ENCODE measurements at regions not wholly inside any gene's neighbourhood (a gene's known extent, or its start where the extent isn't known, plus 50 kb on each side); places are given as distances from the start of the nearest gene placed in this dataset.

DNA sequence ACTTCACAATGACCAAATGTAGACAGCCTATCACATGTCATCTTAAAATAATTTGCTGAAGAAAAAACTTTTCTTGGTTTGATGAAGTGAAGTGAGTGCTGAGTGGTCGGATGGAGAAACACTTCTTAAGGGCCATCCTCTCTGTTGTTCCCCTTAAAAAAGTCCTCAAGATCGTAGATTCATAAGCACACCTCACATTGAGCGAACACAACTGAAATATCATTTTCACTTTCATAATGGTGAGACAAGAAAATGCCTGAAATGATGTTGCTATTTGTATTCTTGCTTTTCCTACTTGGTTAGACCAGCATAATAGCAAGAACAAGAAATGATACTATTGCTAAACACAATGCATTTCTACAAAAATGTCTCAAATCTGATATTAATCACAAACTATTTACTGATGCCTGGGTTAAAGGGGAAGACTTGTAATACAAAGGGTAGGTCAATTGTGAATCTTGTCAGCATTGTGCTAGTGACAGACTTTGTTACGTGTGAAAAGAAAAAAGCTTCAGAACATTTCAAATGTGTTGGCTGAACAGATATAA lies 305.6 kb upstream of the NR3C2 start:
- H4K20me1 ChIP-seq (ENCODE audit: control insufficient read depth, insufficient read depth, low read depth, low read length) = no peaks in the 10 kb centered on the region
- no peaks in the 10 kb centered on the region for H3K4me1 ChIP-seq (ENCODE audit: control insufficient read depth, low read length)
- TF ChIP-seq EZH2phosphoT487 (IDR thresholded peaks at IDR 0.05; ENCODE audit: borderline replicate concordance, low read length) = no peak
- no peak for TF ChIP-seq CTCF (IDR thresholded peaks at IDR 0.05; ENCODE audit: low read depth, low read length, poor library complexity, severe bottlenecking)
- no peaks in the 10 kb centered on the region for H3K27me3 ChIP-seq (ENCODE audit: control insufficient read depth, low read length)
- no peaks in the 10 kb centered on the region for H3K9me3 ChIP-seq (ENCODE audit: control insufficient read depth, insufficient read depth, low read length)
- H3K9me2 ChIP-seq (replicated peaks; ENCODE audit: control insufficient read depth, low read length) = no peaks in the 10 kb centered on the region
- H3K27ac ChIP-seq (ENCODE audit: low read depth, low read length) = no peak overlapping the region
- H3K79me2 ChIP-seq (ENCODE audit: control insufficient read depth, low read length) = no peaks in the 10 kb centered on the region
- H3K36me3 ChIP-seq (ENCODE audit: control insufficient read depth, low read length) = no peaks in the 10 kb centered on the region
- no peaks in the 10 kb centered on the region for H3F3A ChIP-seq (ENCODE audit: control insufficient read depth, insufficient read depth)
- H3K4me2 ChIP-seq (ENCODE audit: low read length) = no peak overlapping the region
- no peak overlapping the region for H3K4me3 ChIP-seq (ENCODE audit: low read length)

DNA sequence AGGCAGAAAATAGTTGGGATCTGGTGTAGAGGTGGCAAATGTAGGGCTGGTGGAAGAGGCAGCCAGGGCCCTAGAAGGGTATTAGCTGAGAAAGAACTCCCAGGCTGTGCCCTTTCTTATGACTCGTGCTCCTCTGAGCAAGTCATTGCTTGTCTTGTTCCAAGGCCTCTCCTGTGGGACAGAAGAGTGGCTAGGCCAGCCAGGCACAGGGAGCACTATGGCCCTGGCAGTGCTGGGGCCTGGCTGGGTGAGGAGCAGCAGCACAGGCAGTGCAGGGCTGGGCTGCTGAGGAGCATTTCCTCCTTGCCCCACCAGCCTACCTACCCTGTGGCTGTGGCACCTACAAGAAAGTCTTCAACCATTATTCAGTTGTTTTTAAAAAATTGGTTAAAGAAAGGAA lies 298.5 kb upstream of the NR3C2 start:
- H3K27ac ChIP-seq (ENCODE audit: low read depth, low read length) = no peak overlapping the region
- H3K27me3 ChIP-seq (ENCODE audit: control insufficient read depth, low read length) = no peaks in the 10 kb centered on the region
- H3K4me3 ChIP-seq (ENCODE audit: low read length) = no peak overlapping the region
- H3K36me3 ChIP-seq (ENCODE audit: control insufficient read depth, low read length) = no peaks in the 10 kb centered on the region
- H4K20me1 ChIP-seq (ENCODE audit: control insufficient read depth, insufficient read depth, low read depth, low read length) = no peaks in the 10 kb centered on the region
- H3K4me2 ChIP-seq (ENCODE audit: low read length) = no peak overlapping the region
- TF ChIP-seq EZH2phosphoT487 (IDR thresholded peaks at IDR 0.05; ENCODE audit: borderline replicate concordance, low read length) = no peak
- no peaks in the 10 kb centered on the region for H3K9me2 ChIP-seq (replicated peaks; ENCODE audit: control insufficient read depth, low read length)
- H3K4me1 ChIP-seq (ENCODE audit: control insufficient read depth, low read length) = no peaks in the 10 kb centered on the region
- H3K9me3 ChIP-seq (ENCODE audit: control insufficient read depth, insufficient read depth, low read length) = no peaks in the 10 kb centered on the region
- H3F3A ChIP-seq (ENCODE audit: control insufficient read depth, insufficient read depth) = no peaks in the 10 kb centered on the region
- no peaks in the 10 kb centered on the region for H3K79me2 ChIP-seq (ENCODE audit: control insufficient read depth, low read length)

- H3K36me3 ChIP-seq (ENCODE audit: control insufficient read depth, low read length) = no peaks in the 10 kb centered on the region
- no peaks in the 10 kb centered on the region for H3K9me3 ChIP-seq (ENCODE audit: control insufficient read depth, insufficient read depth, low read length)
- no peaks in the 10 kb centered on the region for H3F3A ChIP-seq (ENCODE audit: control insufficient read depth, insufficient read depth)
- no peaks in the 10 kb centered on the region for H4K20me1 ChIP-seq (ENCODE audit: control insufficient read depth, insufficient read depth, low read depth, low read length)
- H3K4me1 ChIP-seq (ENCODE audit: control insufficient read depth, low read length) = no peaks in the 10 kb centered on the region
- no peaks in the 10 kb centered on the region for H3K27me3 ChIP-seq (ENCODE audit: control insufficient read depth, low read length)
- no peaks in the 10 kb centered on the region for H3K79me2 ChIP-seq (ENCODE audit: control insufficient read depth, low read length)
- TF ChIP-seq CTCF (IDR thresholded peaks at IDR 0.05; ENCODE audit: low read depth, low read length, poor library complexity, severe bottlenecking) (no peak), EZH2phosphoT487 (IDR thresholded peaks at IDR 0.05; ENCODE audit: borderline replicate concordance, low read length) (no peak)
- H3K9me2 ChIP-seq (replicated peaks; ENCODE audit: control insufficient read depth, low read length) = no peaks in the 10 kb centered on the region
- no peak overlapping the region for H3K4me2 ChIP-seq (ENCODE audit: low read length)
- no peak overlapping the region for H3K27ac ChIP-seq (ENCODE audit: low read depth, low read length)
- H3K4me3 ChIP-seq (ENCODE audit: low read length) = no peak overlapping the region
These were observed 295.0 kb upstream of the NR3C2 start for GRCh38 chr4:148737061-148737770.

DNA sequence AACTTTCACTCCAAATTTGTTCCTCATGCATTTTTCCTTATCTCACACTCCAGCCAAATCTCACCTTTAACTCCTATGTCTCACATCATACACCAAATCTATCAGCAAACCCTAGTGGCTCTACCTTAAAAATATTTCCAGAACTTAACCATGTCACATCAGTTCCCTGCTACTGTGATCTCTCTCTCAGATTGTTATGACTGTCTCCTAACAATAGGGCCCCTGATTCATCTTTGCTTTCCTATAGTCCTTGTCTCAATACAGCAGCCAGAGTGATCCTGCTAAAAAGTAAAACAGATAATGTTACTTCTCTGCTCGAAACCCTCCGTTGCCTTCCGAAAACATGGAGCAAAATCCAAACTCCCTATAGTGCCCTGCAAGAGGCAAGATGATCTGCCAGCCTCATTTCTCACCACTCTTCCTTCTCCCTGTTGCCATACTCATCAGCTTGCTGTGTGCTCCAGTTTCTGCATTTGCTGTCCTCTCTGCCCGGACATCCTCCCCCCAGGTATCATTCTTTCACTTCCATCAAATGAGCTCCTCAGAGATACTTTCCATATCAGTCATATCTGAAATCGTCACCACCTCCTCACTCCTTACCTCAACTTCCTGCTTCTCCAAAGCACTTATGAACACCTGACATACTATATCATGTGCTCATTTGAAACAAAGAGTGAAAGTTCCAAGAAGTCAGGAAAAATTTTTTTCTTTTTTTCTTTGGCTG lies 293.4 kb upstream of the NR3C2 start:
- Histone ChIP-seq H3F3A (ENCODE audit: control insufficient read depth, insufficient read depth) (no peaks in the 10 kb centered on the region), H3K27ac (ENCODE audit: low read depth, low read length) (no peak overlapping the region), H3K9me2 (replicated peaks; ENCODE audit: control insufficient read depth, low read length) (no peaks in the 10 kb centered on the region), H3K27me3 (ENCODE audit: control insufficient read depth, low read length) (no peaks in the 10 kb centered on the region), H4K20me1 (ENCODE audit: control insufficient read depth, insufficient read depth, low read depth, low read length) (no peaks in the 10 kb centered on the region), H3K9me3 (ENCODE audit: control insufficient read depth, insufficient read depth, low read length) (no peaks in the 10 kb centered on the region), H3K79me2 (ENCODE audit: control insufficient read depth, low read length) (no peaks in the 10 kb centered on the region), H3K4me2 (ENCODE audit: low read length) (no peak overlapping the region), H3K36me3 (ENCODE audit: control insufficient read depth, low read length) (no peaks in the 10 kb centered on the region), H3K4me3 (ENCODE audit: low read length) (no peak overlapping the region), H3K4me1 (ENCODE audit: control insufficient read depth, low read length) (no peaks in the 10 kb centered on the region)
- TF ChIP-seq EZH2phosphoT487 (IDR thresholded peaks at IDR 0.05; ENCODE audit: borderline replicate concordance, low read length) (no peak), CTCF (IDR thresholded peaks at IDR 0.05; ENCODE audit: low read depth, low read length, poor library complexity, severe bottlenecking) (no peak)
